T-helper 17 cell (primary cell): ENCODE measurements at regions not wholly inside any gene's neighbourhood (a gene's known extent, or its start where the extent isn't known, plus 50 kb on each side); places are given as distances from the start of the nearest gene placed in this dataset.
"Not testable (repeated sequence)": the region's sequence is repeated elsewhere in the genome, so short reads cannot be mapped to it uniquely, and the experiment has no call there.

ENCODE experiments used
- ATAC-seq: fragments of 150-1000 bp; cut with Tn5 transposase; 2 replicates; pipeline ENCODE4 v1.10.0; 2021; ENCODE audit warnings: mild to moderate bottlenecking, moderate library complexity
- DNase-seq, 3 donors: peaks; one replicate each; pipeline versions ENCODE4 v3.0.0 to v3.0.0-alpha.2; 2020 to 2021
- H3K9me3 ChIP-seq: one replicate; pipeline ENCODE4 v1.7.0; 2013; ENCODE audit warnings: low read length, mild to moderate bottlenecking; ENCODE audit not compliant: control insufficient read depth, poor library complexity, severe bottlenecking
- H3K27ac Mint-ChIP-seq: one replicate; pipeline ENCODE4 v1.8.0; 2022; ENCODE audit warnings: mild to moderate bottlenecking, moderate library complexity, mixed read lengths
- H3K27me3 Mint-ChIP-seq: one replicate; pipeline ENCODE4 v1.8.0; 2022; ENCODE audit warnings: mixed read lengths
- H3K36me3 Mint-ChIP-seq: one replicate; pipeline ENCODE4 v1.8.0; 2022; ENCODE audit warnings: low read depth, mixed read lengths
- H3K4me1 Mint-ChIP-seq: one replicate; pipeline ENCODE4 v1.8.0; 2022; ENCODE audit warnings: mild to moderate bottlenecking, mixed read lengths
- H3K4me3 Mint-ChIP-seq: one replicate; pipeline ENCODE4 v1.8.0; 2022; ENCODE audit warnings: mild to moderate bottlenecking, moderate library complexity, mixed read lengths

GRCh38 chr13:67493835-67494234 is 263.7 kb upstream of the PCDH9 start:
- Mint-ChIP-seq H3K4me1 (no peaks in the 10 kb centered on the region), H3K27me3 (no peaks in the 10 kb centered on the region), H3K4me3 (no peak overlapping the region), H3K27ac (no peak overlapping the region), H3K36me3 (no peaks in the 10 kb centered on the region)
- H3K9me3 ChIP-seq, result peaks cover 3% of the 10 kb centered on the region
- ATAC-seq (no peak), DNase-seq (no peak)

GRCh38 chr13:67489016-67489415 is 258.9 kb upstream of the PCDH9 start:
- Mint-ChIP-seq H3K27me3 (no peaks in the 10 kb centered on the region), H3K4me3 (no peak overlapping the region)

GRCh38 chr13:67481445-67481844 is 251.3 kb upstream of the PCDH9 start:
- ATAC-seq, result no peak
- H3K27ac Mint-ChIP-seq, result no peak overlapping the region
- H3K27me3 Mint-ChIP-seq, result no peaks in the 10 kb centered on the region
- H3K4me1 Mint-ChIP-seq, result no peaks in the 10 kb centered on the region
- H3K4me3 Mint-ChIP-seq, result no peak overlapping the region
- DNase-seq, result no peak
- no peaks in the 10 kb centered on the region for H3K36me3 Mint-ChIP-seq
- H3K9me3 ChIP-seq, result no peaks in the 10 kb centered on the region

More at GRCh38 chr13:67489016-67489415, 258.9 kb upstream of the PCDH9 start:
- H3K9me3 ChIP-seq, result peaks cover 3% of the 10 kb centered on the region
- no peak for ATAC-seq
- DNase-seq, result no peak
- Mint-ChIP-seq H3K36me3 (no peaks in the 10 kb centered on the region), H3K27ac (no peak overlapping the region), H3K4me1 (no peaks in the 10 kb centered on the region)

- Mint-ChIP-seq H3K27me3 (no peaks in the 10 kb centered on the region), H3K36me3 (no peaks in the 10 kb centered on the region), H3K27ac (no peak overlapping the region), H3K4me1 (no peaks in the 10 kb centered on the region), H3K4me3 (no peak overlapping the region)
- DNase-seq (no peak), ATAC-seq (no peak)
- H3K9me3 ChIP-seq, result no peaks in the 10 kb centered on the region
These were observed 244.0 kb upstream of the PCDH9 start for GRCh38 chr13:67474115-67474514.

- H3K4me1 Mint-ChIP-seq, result no peaks in the 10 kb centered on the region
- no peak for ATAC-seq
- no peak overlapping the region for H3K4me3 Mint-ChIP-seq
These were observed 239.5 kb upstream of the PCDH9 start for GRCh38 chr13:67469623-67470022.

DNA sequence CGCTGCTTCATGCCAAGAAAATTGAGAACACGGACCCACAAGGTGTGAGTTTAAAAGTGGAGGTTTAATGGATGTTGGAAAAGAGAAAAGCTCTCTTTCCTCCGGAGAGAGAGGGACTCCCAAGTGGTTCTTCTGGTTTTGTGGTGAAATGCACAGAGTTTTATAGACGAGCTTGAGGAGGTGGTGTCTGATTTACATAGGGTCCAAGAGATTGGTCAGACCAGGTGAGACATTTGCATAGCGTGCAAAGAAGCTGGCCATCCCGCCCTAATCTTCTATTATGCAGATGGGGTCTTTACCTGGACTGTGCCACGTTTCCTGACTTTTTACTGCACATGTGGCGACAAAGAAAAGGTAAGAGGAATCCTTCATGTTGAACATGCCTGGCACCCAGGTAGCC is 236.4 kb upstream of the PCDH9 start:
- no peak for ATAC-seq
- no peaks in the 10 kb centered on the region for H3K36me3 Mint-ChIP-seq
- no peak overlapping the region for H3K4me3 Mint-ChIP-seq
- no peak overlapping the region for H3K27ac Mint-ChIP-seq
- no peaks in the 10 kb centered on the region for H3K9me3 ChIP-seq
- no peak for DNase-seq
- no peaks in the 10 kb centered on the region for H3K4me1 Mint-ChIP-seq
- H3K27me3 Mint-ChIP-seq, result no peaks in the 10 kb centered on the region

More at GRCh38 chr13:67469623-67470022, 239.5 kb upstream of the PCDH9 start:
- no peaks in the 10 kb centered on the region for H3K9me3 ChIP-seq
- Mint-ChIP-seq H3K27me3 (no peaks in the 10 kb centered on the region), H3K27ac (no peak overlapping the region), H3K36me3 (no peaks in the 10 kb centered on the region)
- DNase-seq, result no peak

DNA sequence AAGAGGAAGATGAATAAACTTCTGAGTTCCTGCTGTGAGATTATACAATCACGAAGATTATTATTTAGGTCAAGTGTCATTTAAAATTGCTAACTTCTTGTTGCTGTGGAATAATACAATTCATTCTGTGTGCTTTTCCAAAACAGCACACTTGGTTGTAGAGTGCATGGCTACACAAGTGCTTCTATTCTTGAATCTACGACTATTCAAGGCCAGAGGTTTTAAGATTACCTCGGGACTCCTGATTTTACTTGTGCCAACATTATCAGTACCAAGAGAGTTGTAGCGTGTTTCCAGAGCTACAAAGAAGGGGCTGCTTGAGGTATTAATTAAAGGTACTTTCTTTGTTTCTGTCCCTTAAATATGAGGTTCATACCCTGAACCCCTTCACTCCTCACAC is 234.0 kb upstream of the PCDH9 start:
- DNase-seq (no peak), ATAC-seq (no peak)
- Mint-ChIP-seq H3K4me1 (no peaks in the 10 kb centered on the region), H3K27me3 (no peaks in the 10 kb centered on the region), H3K4me3 (no peak overlapping the region), H3K36me3 (no peaks in the 10 kb centered on the region), H3K27ac (no peak overlapping the region)
- no peaks in the 10 kb centered on the region for H3K9me3 ChIP-seq

GRCh38 chr13:67462098-67462497 is 232.0 kb upstream of the PCDH9 start:
- H3K4me3 Mint-ChIP-seq, result no peak overlapping the region
- no peaks in the 10 kb centered on the region for H3K4me1 Mint-ChIP-seq
- no peaks in the 10 kb centered on the region for H3K9me3 ChIP-seq
- H3K27ac Mint-ChIP-seq, result no peak overlapping the region
- no peaks in the 10 kb centered on the region for H3K27me3 Mint-ChIP-seq
- DNase-seq (no peak), ATAC-seq (no peak)
- H3K36me3 Mint-ChIP-seq, result no peaks in the 10 kb centered on the region

- not testable (repeated sequence) for H3K27ac Mint-ChIP-seq, H3K4me1 Mint-ChIP-seq, ATAC-seq, H3K36me3 Mint-ChIP-seq, H3K9me3 ChIP-seq, H3K4me3 Mint-ChIP-seq, H3K27me3 Mint-ChIP-seq, DNase-seq
These were observed 222.4 kb upstream of the PCDH9 start for GRCh38 chr13:67452526-67452925.

DNA sequence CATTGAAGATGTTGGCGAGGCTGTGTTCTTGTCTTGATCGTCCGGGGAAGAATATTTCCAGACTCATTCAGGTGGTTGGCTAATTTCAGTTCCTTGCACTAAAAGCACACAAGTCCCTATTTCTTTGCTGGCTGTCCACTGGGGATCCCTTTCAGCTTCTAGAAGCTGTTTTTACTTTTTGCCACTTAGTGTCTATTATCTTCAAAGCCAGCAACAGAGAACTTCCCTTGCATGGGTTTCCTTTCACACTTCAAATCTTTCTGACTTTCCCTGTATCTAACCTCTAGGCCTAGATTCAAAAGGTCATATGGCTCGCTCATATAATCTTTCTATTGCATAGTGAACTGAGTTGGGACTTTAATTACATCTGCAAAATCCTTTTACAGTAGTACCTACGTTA is 215.3 kb upstream of the PCDH9 start:
- ATAC-seq, result no peak
- Mint-ChIP-seq H3K27ac (no peak overlapping the region), H3K27me3 (no peaks in the 10 kb centered on the region), H3K4me1 (no peaks in the 10 kb centered on the region), H3K4me3 (no peak overlapping the region), H3K36me3 (no peaks in the 10 kb centered on the region)
- H3K9me3 ChIP-seq, result peaks cover 3% of the 10 kb centered on the region
- DNase-seq, result no peak

DNA sequence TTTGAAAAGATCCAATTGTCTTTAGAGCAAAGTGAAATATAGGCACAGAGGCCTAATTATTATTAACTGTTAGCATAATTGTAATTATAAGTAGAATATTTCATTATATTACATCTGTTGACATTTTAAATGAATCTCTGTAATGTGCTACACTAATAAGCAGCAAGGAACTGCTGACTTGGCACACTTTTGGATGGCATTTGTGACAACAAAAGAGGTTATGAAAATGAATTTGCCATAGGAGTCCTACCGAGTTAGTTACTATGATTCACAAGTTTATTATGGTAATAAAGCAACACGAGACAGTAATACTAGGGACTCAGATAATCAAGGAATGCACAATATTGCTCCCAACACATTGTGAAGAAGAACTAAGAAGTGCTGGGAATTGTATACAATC is 213.8 kb upstream of the PCDH9 start:
- ATAC-seq, result no peak
- no peak for DNase-seq
- Mint-ChIP-seq H3K36me3 (no peaks in the 10 kb centered on the region), H3K27me3 (no peaks in the 10 kb centered on the region), H3K4me1 (no peaks in the 10 kb centered on the region), H3K4me3 (no peak overlapping the region), H3K27ac (no peak overlapping the region)
- peaks cover 3% of the 10 kb centered on the region for H3K9me3 ChIP-seq

DNA sequence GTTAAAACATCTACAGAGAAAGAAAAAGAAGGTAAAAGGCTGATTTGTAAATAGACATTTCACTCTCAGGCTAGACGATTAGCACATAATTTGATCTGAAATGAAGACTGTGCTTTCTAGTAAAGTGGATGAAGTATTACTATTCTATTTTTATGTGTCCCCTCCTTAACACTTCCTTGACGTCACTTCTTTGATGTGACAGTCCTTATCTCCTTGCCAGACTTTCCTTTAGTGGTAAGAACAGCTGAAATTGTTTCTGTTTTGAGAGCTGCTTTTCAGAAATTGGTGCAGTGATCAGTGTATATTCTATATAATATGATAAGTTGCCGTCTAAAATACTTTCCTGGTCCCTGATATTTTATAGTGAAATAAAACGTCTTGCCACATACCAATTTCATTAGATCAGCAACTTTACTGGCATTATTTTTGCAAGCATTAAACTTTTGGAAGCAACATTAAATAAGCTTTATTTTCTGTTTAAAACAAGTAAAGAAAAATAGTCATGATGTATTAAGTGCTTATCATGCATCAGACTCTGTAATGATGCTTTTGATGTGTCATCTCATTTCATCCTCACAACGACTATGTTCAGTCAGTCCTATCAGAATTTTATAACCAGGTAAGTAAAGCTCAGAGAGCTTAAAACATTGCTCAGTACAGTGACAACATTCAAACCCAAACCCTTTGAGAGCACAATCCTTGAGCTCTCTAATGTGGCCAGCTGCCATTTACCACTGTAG is 210.3 kb upstream of the PCDH9 start:
- H3K27ac Mint-ChIP-seq, result no peak overlapping the region
- no peaks in the 10 kb centered on the region for H3K27me3 Mint-ChIP-seq
- ATAC-seq, result no peak
- DNase-seq, result no peak
- no peaks in the 10 kb centered on the region for H3K36me3 Mint-ChIP-seq
- H3K4me1 Mint-ChIP-seq, result no peaks in the 10 kb centered on the region
- H3K9me3 ChIP-seq, result no peaks in the 10 kb centered on the region
- H3K4me3 Mint-ChIP-seq, result no peak overlapping the region

DNA sequence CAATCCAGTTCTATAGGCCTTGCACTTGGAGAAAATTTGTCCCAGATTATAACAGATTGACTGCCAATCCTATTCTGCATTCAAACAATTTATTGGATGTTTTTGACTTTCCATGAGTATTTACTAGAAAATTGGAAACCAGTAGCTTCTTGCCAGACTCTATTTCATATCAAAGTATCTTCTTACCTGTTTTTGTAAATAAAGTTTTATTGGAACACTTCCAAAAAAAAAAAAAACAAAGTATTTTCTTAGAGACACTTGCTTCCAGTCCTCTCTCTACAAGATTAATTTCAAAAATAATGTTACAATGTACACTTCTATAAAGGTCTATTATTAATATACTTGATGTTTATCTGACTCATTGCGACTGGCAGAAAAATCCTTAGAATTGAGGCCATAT is 209.2 kb upstream of the PCDH9 start:
- Mint-ChIP-seq H3K27ac (no peak overlapping the region), H3K36me3 (no peaks in the 10 kb centered on the region), H3K27me3 (no peaks in the 10 kb centered on the region), H3K4me3 (no peak overlapping the region), H3K4me1 (no peaks in the 10 kb centered on the region)
- ATAC-seq, result no peak
- no peak for DNase-seq
- H3K9me3 ChIP-seq, result no peaks in the 10 kb centered on the region

GRCh38 chr13:67438465-67438864 is 208.3 kb upstream of the PCDH9 start:
- no peak overlapping the region for H3K27ac Mint-ChIP-seq
- no peaks in the 10 kb centered on the region for H3K36me3 Mint-ChIP-seq
- no peaks in the 10 kb centered on the region for H3K27me3 Mint-ChIP-seq
- no peak overlapping the region for H3K4me3 Mint-ChIP-seq
- H3K4me1 Mint-ChIP-seq, result no peaks in the 10 kb centered on the region
- H3K9me3 ChIP-seq, result no peaks in the 10 kb centered on the region
- DNase-seq (no peak), ATAC-seq (no peak)
